Spleen (tissue), 11 donors: ENCODE measurements at regions not wholly inside any gene's neighbourhood (a gene's known extent, or its start where the extent isn't known, plus 50 kb on each side); places are given as distances from the start of the nearest gene placed in this dataset.

ENCODE experiments used
- DNase-seq: peaks from one replicate; pipeline ENCODE4 v3.0.0-alpha.2; 2020
- H3K27ac ChIP-seq, 8 donors: fragments of 200-600 bp; sonication (generic) in 7 of 8; 1 replicate in 4 of 8; 2 replicates in 4 of 8; pipeline versions ENCODE4 v1.5.0 to v1.8.0; 2016 to 2021; ENCODE audit warnings: inconsistent platforms in 4 of 8, mild to moderate bottlenecking in 4 of 8, moderate library complexity in 1 of 8
- H3K27me3 ChIP-seq, 7 donors: fragments of 200-600 bp; sonication (generic) in 6 of 7; replicated peaks in 1 of 7; 1 replicate in 4 of 7; 2 replicates in 3 of 7; pipeline versions ENCODE4 v1.5.0 to v1.8.0; 2016 to 2021; ENCODE audit warnings: inconsistent platforms in 3 of 7, mild to moderate bottlenecking in 1 of 7
- H3K36me3 ChIP-seq, 6 donors: fragments of 200-600 bp; sonication (generic) in 5 of 6; 1 replicate in 4 of 6; 2 replicates in 2 of 6; pipeline versions ENCODE4 v1.5.0 to v1.8.0; 2016 to 2021; ENCODE audit warnings: inconsistent platforms in 2 of 6
- H3K4me1 ChIP-seq, 6 donors: fragments of 200-600 bp; sonication (generic) in 5 of 6; 1 replicate in 3 of 6; 2 replicates in 3 of 6; pipeline versions ENCODE4 v1.5.0 to v1.8.0; 2016 to 2021; ENCODE audit warnings: inconsistent platforms in 3 of 6
- H3K4me3 ChIP-seq, 8 donors: fragments of 200-600 bp; sonication (generic) in 7 of 8; 1 replicate in 4 of 8; 2 replicates in 4 of 8; pipeline versions ENCODE4 v1.5.0 to v1.8.0; 2016 to 2021; ENCODE audit warnings: inconsistent platforms in 4 of 8, mild to moderate bottlenecking in 4 of 8, moderate library complexity in 2 of 8
- H3K9me3 ChIP-seq, 8 donors: fragments of 200-600 bp; sonication (generic) in 7 of 8; 1 replicate in 4 of 8; 2 replicates in 4 of 8; pipeline versions ENCODE4 v1.5.0 to v1.8.0; 2016 to 2021; ENCODE audit warnings: inconsistent platforms in 4 of 8
- POLR2A ChIP-seq, 3 donors: fragments of 450-650 bp; IDR thresholded peaks; one replicate each; pipeline ENCODE4 v1.5.1; 2017; ENCODE audit warnings: antibody characterized with exemption in 3 of 3, mild to moderate bottlenecking in 1 of 3
- POLR2AphosphoS5 ChIP-seq, 3 donors: sonication (generic); formaldehyde crosslinking; IDR thresholded peaks; one replicate each; pipeline ENCODE4 v1.5.1; 2017; ENCODE audit warnings: antibody characterized with exemption in 3 of 3
- WGBS, 5 donors: extraction: QIAGEN DNeasy Blood & Tissue Kit in 3 of 5; methylation state at CpG; one replicate each; pipeline versions ENCODE4 v1.1.5 to v1.1.7; 2013 to 2018; 5-methylcytosine and 5-hydroxymethylcytosine counted together
- intact Hi-C: fragments of 100-400 bp; cut with DNase I; formaldehyde crosslinking; loops from one replicate; pipeline ENCODE4 v1.15.0; 2023; ENCODE audit warnings: low total_unique reads
- TF ChIP-seq, protein P1 (sequence below), 11 experiments: fragments of 200-600 bp in 7 of 11; fragments of 450-650 bp in 4 of 11; sonication (generic) in 4 of 11; IDR thresholded peaks in 8 of 11; conservative IDR thresholded peaks in 3 of 11; 1 replicate in 7 of 11; 2 replicates in 4 of 11; pipeline versions ENCODE4 v1.4.0 to v1.8.0; 2016 to 2021; ENCODE audit warnings: antibody characterized with exemption in 11 of 11, inconsistent platforms in 4 of 11, mild to moderate bottlenecking in 1 of 11
- donor health status: healthy with polysubstance abuse.
- donor health status: DM: no; HTN: no; CAD: no; lungs with moderate emphysema.
- donor health status: DM: no; HTN: no; CAD: no.
- donor health status: Bipolar disorder and iron deficiency.
- donor health status: healthy.
- donor health status: DM: no; HTN: no; CAD: no.
- donor health status: DM: yes; HTN: yes; CAD: no.

DNA sequence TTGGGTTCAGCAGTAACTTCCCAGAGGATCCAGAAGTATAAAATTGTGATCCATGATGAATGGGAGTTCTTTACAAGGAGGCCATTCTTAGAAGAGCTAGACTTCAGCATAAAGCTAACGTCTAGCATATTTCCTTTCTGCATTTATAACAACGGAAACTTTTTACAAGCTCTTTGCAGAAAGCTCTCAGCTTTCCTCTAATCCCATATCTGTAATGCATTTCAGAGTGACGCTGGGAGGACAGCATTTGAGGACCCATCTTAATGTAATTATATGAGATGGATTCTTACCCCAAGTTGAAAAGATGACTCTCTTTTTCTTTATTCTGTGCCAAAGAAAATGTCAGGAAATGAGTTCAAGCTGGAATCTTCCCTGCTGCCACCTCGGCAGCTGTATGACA, 132.0 kb upstream of the CACHD1 start:
- Histone ChIP-seq H3K4me3 (no peak overlapping the region), H3K9me3 (no peaks in the 10 kb centered on the region), H3K4me1 (no peaks in the 10 kb centered on the region), H3K27ac (no peak overlapping the region), H3K36me3 (no peaks in the 10 kb centered on the region), H3K27me3 (no peaks in the 10 kb centered on the region)
- DNase-seq = no peak
- TF ChIP-seq POLR2A (IDR thresholded peaks at IDR 0.05) (no peak), POLR2AphosphoS5 (IDR thresholded peaks at IDR 0.05) (no peak)
- TF ChIP-seq, protein P1, sequence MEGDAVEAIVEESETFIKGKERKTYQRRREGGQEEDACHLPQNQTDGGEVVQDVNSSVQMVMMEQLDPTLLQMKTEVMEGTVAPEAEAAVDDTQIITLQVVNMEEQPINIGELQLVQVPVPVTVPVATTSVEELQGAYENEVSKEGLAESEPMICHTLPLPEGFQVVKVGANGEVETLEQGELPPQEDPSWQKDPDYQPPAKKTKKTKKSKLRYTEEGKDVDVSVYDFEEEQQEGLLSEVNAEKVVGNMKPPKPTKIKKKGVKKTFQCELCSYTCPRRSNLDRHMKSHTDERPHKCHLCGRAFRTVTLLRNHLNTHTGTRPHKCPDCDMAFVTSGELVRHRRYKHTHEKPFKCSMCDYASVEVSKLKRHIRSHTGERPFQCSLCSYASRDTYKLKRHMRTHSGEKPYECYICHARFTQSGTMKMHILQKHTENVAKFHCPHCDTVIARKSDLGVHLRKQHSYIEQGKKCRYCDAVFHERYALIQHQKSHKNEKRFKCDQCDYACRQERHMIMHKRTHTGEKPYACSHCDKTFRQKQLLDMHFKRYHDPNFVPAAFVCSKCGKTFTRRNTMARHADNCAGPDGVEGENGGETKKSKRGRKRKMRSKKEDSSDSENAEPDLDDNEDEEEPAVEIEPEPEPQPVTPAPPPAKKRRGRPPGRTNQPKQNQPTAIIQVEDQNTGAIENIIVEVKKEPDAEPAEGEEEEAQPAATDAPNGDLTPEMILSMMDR (IDR thresholded peaks at IDR 0.05 in 8 of 11, conservative IDR thresholded peaks at IDR 0.05 in 3 of 11) = no peak
- intact Hi-C loops = no loop called here
- WGBS, 5 donors = 53 to 80% (median 71%) methylated on average over 4 of the region's 4 CpGs

DNA sequence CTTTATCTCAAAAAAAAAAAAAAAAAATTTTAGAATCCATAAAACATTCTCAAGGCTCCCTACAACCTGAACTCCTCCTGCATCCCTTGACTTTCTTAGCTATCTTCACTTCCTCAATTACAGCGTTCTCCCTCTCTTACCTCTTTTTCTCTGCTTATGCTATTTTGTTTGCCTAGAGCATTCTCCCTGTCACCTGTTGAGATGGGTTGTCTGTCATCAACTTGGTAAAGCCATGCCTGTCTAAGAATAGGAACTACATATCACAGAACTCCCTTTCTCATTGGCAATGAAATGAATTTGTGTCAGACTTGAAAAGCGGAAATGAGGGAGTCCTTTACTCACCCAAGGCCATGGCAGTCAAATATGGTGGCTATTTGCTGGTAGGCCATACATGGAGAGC, 129.6 kb upstream of the CACHD1 start:
- TF ChIP-seq POLR2A (IDR thresholded peaks at IDR 0.05) (no peak), POLR2AphosphoS5 (IDR thresholded peaks at IDR 0.05) (no peak)
- TF ChIP-seq, protein P1 (IDR thresholded peaks at IDR 0.05 in 8 of 11, conservative IDR thresholded peaks at IDR 0.05 in 3 of 11) = no peak
- no peaks in the 10 kb centered on the region for H3K36me3 ChIP-seq
- WGBS, 5 donors = 83 to 95% (median 87%) methylated on average over 2 of the region's 2 CpGs
- H3K27ac ChIP-seq = no peak overlapping the region
- no peak for DNase-seq
- no peaks in the 10 kb centered on the region for H3K27me3 ChIP-seq
- intact Hi-C loops = no loop called here
- no peak overlapping the region for H3K4me3 ChIP-seq
- H3K9me3 ChIP-seq = no peaks in the 10 kb centered on the region
- no peaks in the 10 kb centered on the region for H3K4me1 ChIP-seq

DNA sequence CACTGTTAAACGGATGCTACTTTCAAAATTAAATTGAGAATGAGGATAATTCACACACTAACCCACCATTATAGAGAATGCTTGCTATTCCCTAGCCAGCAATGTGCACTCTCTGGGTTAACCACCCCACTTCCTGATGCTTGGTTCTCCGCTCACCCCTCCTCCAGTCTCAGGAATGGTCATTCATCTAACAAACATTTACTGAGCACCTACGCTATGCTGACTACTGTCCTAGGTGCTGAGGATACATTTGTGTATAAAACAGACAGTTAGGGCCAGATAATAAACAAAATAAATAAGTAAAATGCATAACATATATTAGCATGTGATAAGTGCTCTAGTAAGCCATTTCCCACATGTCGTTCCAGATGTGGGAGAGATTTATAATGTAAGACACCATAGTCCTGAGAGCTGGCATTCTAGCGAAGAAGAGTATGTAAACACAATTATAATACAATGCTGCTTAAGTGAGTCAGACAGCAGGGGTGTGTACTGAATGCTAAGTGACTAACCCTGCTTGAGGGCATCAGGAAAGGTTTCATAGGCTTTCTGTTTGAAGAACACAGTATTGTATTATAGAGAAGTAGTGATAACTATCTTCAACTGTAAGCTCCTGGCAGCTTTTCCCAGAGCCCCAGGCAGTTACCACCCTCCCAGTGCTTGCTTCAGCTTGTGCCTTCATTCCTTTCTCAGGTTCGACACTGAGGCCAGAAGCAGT, 126.7 kb upstream of the CACHD1 start:
- DNase-seq = no peak
- no peaks in the 10 kb centered on the region for H3K9me3 ChIP-seq
- no peaks in the 10 kb centered on the region for H3K27me3 ChIP-seq
- no peaks in the 10 kb centered on the region for H3K36me3 ChIP-seq
- H3K4me1 ChIP-seq = no peaks in the 10 kb centered on the region
- TF ChIP-seq, protein P1 (IDR thresholded peaks at IDR 0.05 in 8 of 11, conservative IDR thresholded peaks at IDR 0.05 in 3 of 11) = no peak
- TF ChIP-seq POLR2AphosphoS5 (IDR thresholded peaks at IDR 0.05) (no peak), POLR2A (IDR thresholded peaks at IDR 0.05) (no peak)
- H3K4me3 ChIP-seq = no peak overlapping the region
- H3K27ac ChIP-seq = no peak overlapping the region
- WGBS, 5 donors = 76 to 88% (median 80%) methylated on average over 6 of the region's 6 CpGs
- intact Hi-C loops = no loop called here

DNA sequence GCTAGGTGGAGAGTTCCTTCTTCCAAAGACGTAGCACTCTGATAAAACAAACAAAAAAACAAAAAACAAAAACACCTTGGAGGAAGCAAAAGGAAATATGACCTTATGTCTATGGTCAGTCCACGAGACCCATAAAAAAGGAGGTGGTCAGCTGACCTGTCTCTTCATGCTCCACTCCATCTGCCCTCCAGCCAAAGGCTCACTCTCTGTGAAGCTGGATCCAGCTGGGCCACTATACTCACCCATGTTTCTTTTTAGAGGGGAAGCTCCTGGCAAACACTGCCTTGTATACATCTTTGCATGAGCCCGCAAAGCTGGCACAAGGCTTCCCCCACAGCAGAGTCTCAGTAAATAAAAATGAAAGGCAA, 126.1 kb upstream of the CACHD1 start:
- WGBS, 5 donors = 60 to 92% (median 74%) methylated on average over 3 of the region's 3 CpGs
- Histone ChIP-seq H3K27me3 (no peaks in the 10 kb centered on the region), H3K27ac (no peak overlapping the region), H3K36me3 (no peaks in the 10 kb centered on the region), H3K4me1 (no peaks in the 10 kb centered on the region), H3K9me3 (no peaks in the 10 kb centered on the region), H3K4me3 (no peak overlapping the region)
- TF ChIP-seq, protein P1 (IDR thresholded peaks at IDR 0.05 in 8 of 11, conservative IDR thresholded peaks at IDR 0.05 in 3 of 11) = no peak
- TF ChIP-seq POLR2A (IDR thresholded peaks at IDR 0.05) (no peak), POLR2AphosphoS5 (IDR thresholded peaks at IDR 0.05) (no peak)
- DNase-seq = no peak
- intact Hi-C loops = no loop called here
